Parathyroid adenoma (tissue), 2 donors: ENCODE measurements at regions not wholly inside any gene's neighbourhood (a gene's known extent, or its start where the extent isn't known, plus 50 kb on each side); places are given as distances from the start of the nearest gene placed in this dataset.

ENCODE experiments used
- H2AFZ ChIP-seq: fragments of 300-600 bp; sonication (generic); one replicate; pipeline ENCODE4 v1.7.0; 2017; ENCODE audit warnings: antibody characterized with exemption, mild to moderate bottlenecking
- H3K27ac ChIP-seq: fragments of 300-600 bp; sonication (generic); one replicate; pipeline ENCODE4 v1.7.0; 2017
- H3K27me3 ChIP-seq: fragments of 300-600 bp; sonication (generic); one replicate; pipeline ENCODE4 v1.7.0; 2017; ENCODE audit warnings: low read length; ENCODE audit not compliant: control insufficient read depth, insufficient read depth
- H3K36me3 ChIP-seq: fragments of 300-600 bp; sonication (generic); one replicate; pipeline ENCODE4 v1.7.0; 2017; ENCODE audit warnings: low read length; ENCODE audit not compliant: control insufficient read depth, insufficient read depth
- H3K4me1 ChIP-seq: fragments of 300-600 bp; sonication (generic); one replicate; pipeline ENCODE4 v1.7.0; 2017; ENCODE audit warnings: control low read depth
- H3K4me2 ChIP-seq: fragments of 300-600 bp; sonication (generic); one replicate; pipeline ENCODE4 v1.7.0; 2017; ENCODE audit warnings: low read length
- H3K4me3 ChIP-seq: fragments of 300-600 bp; sonication (generic); one replicate; pipeline ENCODE4 v1.7.0; 2017; ENCODE audit warnings: low read depth, low read length
- H3K79me2 ChIP-seq: fragments of 300-600 bp; sonication (generic); one replicate; pipeline ENCODE4 v1.7.0; 2017; ENCODE audit warnings: control low read depth
- H3K9ac ChIP-seq: fragments of 300-600 bp; sonication (generic); one replicate; pipeline ENCODE4 v1.7.0; 2017; ENCODE audit warnings: mild to moderate bottlenecking
- H3K9me3 ChIP-seq: fragments of 300-600 bp; sonication (generic); one replicate; pipeline ENCODE4 v1.7.0; 2017; ENCODE audit warnings: low read length; ENCODE audit not compliant: control insufficient read depth
- CTCF ChIP-seq: fragments of 300-600 bp; sonication (generic); IDR thresholded peaks from one replicate; pipeline ENCODE4 v1.7.0; 2017; ENCODE audit warnings: antibody characterized with exemption, mild to moderate bottlenecking
- donor health status: primary hyperparathyroidism.

GRCh38 chr10:112005044-112005443, 178.5 kb downstream of the GPAM start:
- Histone ChIP-seq H3K36me3 (no peaks in the 10 kb centered on the region), H3K4me3 (no peak overlapping the region), H3K9me3 (no peaks in the 10 kb centered on the region), H3K9ac (no peak overlapping the region), H3K79me2 (no peaks in the 10 kb centered on the region), H3K27me3 (no peaks in the 10 kb centered on the region), H3K4me1 (no peaks in the 10 kb centered on the region), H3K27ac (no peak overlapping the region), H2AFZ (no peak overlapping the region), H3K4me2 (no peak overlapping the region)
- TF ChIP-seq CTCF, result no peak

GRCh38 chr10:112006407-112006806, 177.2 kb downstream of the GPAM start:
- no peak for TF ChIP-seq CTCF
- Histone ChIP-seq H3K4me3 (no peak overlapping the region), H3K27me3 (no peaks in the 10 kb centered on the region), H3K36me3 (no peaks in the 10 kb centered on the region), H3K4me1 (no peaks in the 10 kb centered on the region), H3K4me2 (no peak overlapping the region), H3K9me3 (no peaks in the 10 kb centered on the region), H3K9ac (no peak overlapping the region), H3K27ac (no peak overlapping the region), H3K79me2 (no peaks in the 10 kb centered on the region), H2AFZ (no peak overlapping the region)

GRCh38 chr10:112006831-112007230, 176.7 kb downstream of the GPAM start:
- H3K36me3 ChIP-seq, result no peaks in the 10 kb centered on the region
- H3K4me2 ChIP-seq, result no peak overlapping the region
- H3K9me3 ChIP-seq, result no peaks in the 10 kb centered on the region
- no peak overlapping the region for H3K27ac ChIP-seq
- no peaks in the 10 kb centered on the region for H3K4me1 ChIP-seq
- H3K79me2 ChIP-seq, result no peaks in the 10 kb centered on the region
- H3K4me3 ChIP-seq, result no peak overlapping the region
- no peak for TF ChIP-seq CTCF
- H2AFZ ChIP-seq, result no peak overlapping the region
- H3K27me3 ChIP-seq, result no peaks in the 10 kb centered on the region
- H3K9ac ChIP-seq, result no peak overlapping the region

- Histone ChIP-seq H3K36me3 (no peaks in the 10 kb centered on the region), H3K4me2 (no peak overlapping the region), H3K27ac (no peak overlapping the region), H3K4me3 (no peak overlapping the region), H3K27me3 (no peaks in the 10 kb centered on the region), H2AFZ (no peak overlapping the region), H3K9ac (no peak overlapping the region), H3K9me3 (no peaks in the 10 kb centered on the region), H3K79me2 (no peaks in the 10 kb centered on the region), H3K4me1 (no peaks in the 10 kb centered on the region)
- no peak for TF ChIP-seq CTCF
Measured at GRCh38 chr10:112022196-112022595, 161.4 kb downstream of the GPAM start.

- Histone ChIP-seq H2AFZ (no peak overlapping the region), H3K27ac (no peak overlapping the region), H3K4me2 (no peak overlapping the region), H3K9ac (no peak overlapping the region), H3K36me3 (no peaks in the 10 kb centered on the region), H3K9me3 (no peaks in the 10 kb centered on the region), H3K27me3 (no peaks in the 10 kb centered on the region), H3K79me2 (no peaks in the 10 kb centered on the region), H3K4me3 (no peak overlapping the region), H3K4me1 (no peaks in the 10 kb centered on the region)
- no peak for TF ChIP-seq CTCF
Measured at GRCh38 chr10:112024079-112024478, 159.5 kb downstream of the GPAM start.
